Inflammatory macrophage treated with lipopolysaccharide for 4 hours (primary cell): ENCODE measurements at regions not wholly inside any gene's neighbourhood (a gene's known extent, or its start where the extent isn't known, plus 50 kb on each side); places are given as distances from the start of the nearest gene placed in this dataset.
A peak's percentile ranks its signal among the peaks of the same experiment; 100 is the strongest.
"Not testable (repeated sequence)": the region's sequence is repeated elsewhere in the genome, so short reads cannot be mapped to it uniquely, and the experiment has no call there.

Source experiments
- DNase-seq: peaks from one replicate; pipeline ENCODE4 v3.0.0-alpha.2; 2020

- no peak for DNase-seq
Measured at GRCh38 chr2:58794103-58794502, 553.0 kb upstream of the FANCL start.

- no peak for DNase-seq
Measured at GRCh38 chr2:58788402-58788801, 547.3 kb upstream of the FANCL start.

- no peak for DNase-seq
Measured at GRCh38 chr2:58770846-58771245, 529.7 kb upstream of the FANCL start.

- DNase-seq, result no peak
Measured at GRCh38 chr2:58769864-58770234, 528.7 kb upstream of the FANCL start.

- DNase-seq, result no peak
Measured at GRCh38 chr2:58769111-58769863, 528.2 kb upstream of the FANCL start.

GRCh38 chr2:58768715-58769080, 527.6 kb upstream of the FANCL start:
- DNase-seq, result no peak

GRCh38 chr2:58767828-58768714, 526.9 kb upstream of the FANCL start:
- DNase-seq, result no peak

- no peak for DNase-seq
Measured at GRCh38 chr2:58764338-58765104, 523.4 kb upstream of the FANCL start.

- peak; percentile 57 for DNase-seq
Measured at GRCh38 chr2:58762176-58762781, 521.2 kb upstream of the FANCL start.

GRCh38 chr2:58757971-58758370, 516.8 kb upstream of the FANCL start:
- DNase-seq, result no peak

GRCh38 chr2:58756336-58756735, 515.2 kb upstream of the FANCL start:
- DNase-seq, result peak; percentile 39

- DNase-seq, result not testable (repeated sequence)
Measured at GRCh38 chr2:58752507-58752906, 511.4 kb upstream of the FANCL start.

- DNase-seq, result not testable (repeated sequence)
Measured at GRCh38 chr2:58751676-58752075, 510.6 kb upstream of the FANCL start.

- no peak for DNase-seq
Measured at GRCh38 chr2:58749041-58749440, 507.9 kb upstream of the FANCL start.

- not testable (repeated sequence) for DNase-seq
Measured at GRCh38 chr2:58745334-58745733, 504.2 kb upstream of the FANCL start.

GRCh38 chr2:58740426-58740825, 499.3 kb upstream of the FANCL start:
- no peak for DNase-seq

- peak; percentile 16 for DNase-seq
Measured at GRCh38 chr2:58739033-58739432, 497.9 kb upstream of the FANCL start.

GRCh38 chr2:58734365-58734764, 493.2 kb upstream of the FANCL start:
- peak; percentile 9 for DNase-seq

- DNase-seq, result no peak
Measured at GRCh38 chr2:58732999-58733398, 491.9 kb upstream of the FANCL start.

- peak; percentile 70 for DNase-seq
Measured at GRCh38 chr2:58731488-58731869, 490.4 kb upstream of the FANCL start.

GRCh38 chr2:58730764-58731487, 489.8 kb upstream of the FANCL start:
- no peak for DNase-seq

- DNase-seq, result peak; percentile 24
Measured at GRCh38 chr2:58727981-58728656, 487.0 kb upstream of the FANCL start.
